ENCODE measurements at regions not wholly inside any gene's neighbourhood (a gene's known extent, or its start where the extent isn't known, plus 50 kb on each side); places are given as distances from the start of the nearest gene placed in this dataset.

DNA sequence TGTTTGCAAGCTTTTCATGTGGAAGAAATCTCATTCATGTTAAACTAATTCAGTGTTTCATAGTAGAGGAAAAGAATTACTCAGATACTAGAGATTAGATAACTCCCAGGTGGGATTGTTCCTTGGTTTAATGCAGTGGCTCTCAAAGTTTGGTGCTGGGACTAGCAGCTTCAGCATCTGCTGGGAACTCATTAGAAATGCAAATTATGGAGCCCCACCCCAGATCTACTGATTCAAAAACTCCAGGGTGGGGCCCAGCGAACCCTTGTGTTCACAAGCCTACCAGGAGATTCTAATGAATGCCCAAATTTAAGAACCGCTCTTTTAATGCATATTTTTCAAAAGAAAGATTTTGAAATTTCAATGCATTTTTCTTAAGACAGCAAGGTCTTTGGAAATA, 253.4 kb upstream of the CNTNAP4 start:
- Histone ChIP-seq H3K9me3 (peaks cover 0 to 16% of the 10 kb centered on the region in 2 donors), H3K36me3 (no peaks in the 10 kb centered on the region), H3K27ac (no peak overlapping the region), H3K4me1 (no peaks in the 10 kb centered on the region), H3K4me3 (no peak overlapping the region), H3K27me3 (no peaks in the 10 kb centered on the region)
- TF ChIP-seq, protein P1, sequence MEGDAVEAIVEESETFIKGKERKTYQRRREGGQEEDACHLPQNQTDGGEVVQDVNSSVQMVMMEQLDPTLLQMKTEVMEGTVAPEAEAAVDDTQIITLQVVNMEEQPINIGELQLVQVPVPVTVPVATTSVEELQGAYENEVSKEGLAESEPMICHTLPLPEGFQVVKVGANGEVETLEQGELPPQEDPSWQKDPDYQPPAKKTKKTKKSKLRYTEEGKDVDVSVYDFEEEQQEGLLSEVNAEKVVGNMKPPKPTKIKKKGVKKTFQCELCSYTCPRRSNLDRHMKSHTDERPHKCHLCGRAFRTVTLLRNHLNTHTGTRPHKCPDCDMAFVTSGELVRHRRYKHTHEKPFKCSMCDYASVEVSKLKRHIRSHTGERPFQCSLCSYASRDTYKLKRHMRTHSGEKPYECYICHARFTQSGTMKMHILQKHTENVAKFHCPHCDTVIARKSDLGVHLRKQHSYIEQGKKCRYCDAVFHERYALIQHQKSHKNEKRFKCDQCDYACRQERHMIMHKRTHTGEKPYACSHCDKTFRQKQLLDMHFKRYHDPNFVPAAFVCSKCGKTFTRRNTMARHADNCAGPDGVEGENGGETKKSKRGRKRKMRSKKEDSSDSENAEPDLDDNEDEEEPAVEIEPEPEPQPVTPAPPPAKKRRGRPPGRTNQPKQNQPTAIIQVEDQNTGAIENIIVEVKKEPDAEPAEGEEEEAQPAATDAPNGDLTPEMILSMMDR (IDR thresholded peaks at IDR 0.05) = no peak
- DNase-seq (ENCODE audit: low spot score) = no peak

DNA sequence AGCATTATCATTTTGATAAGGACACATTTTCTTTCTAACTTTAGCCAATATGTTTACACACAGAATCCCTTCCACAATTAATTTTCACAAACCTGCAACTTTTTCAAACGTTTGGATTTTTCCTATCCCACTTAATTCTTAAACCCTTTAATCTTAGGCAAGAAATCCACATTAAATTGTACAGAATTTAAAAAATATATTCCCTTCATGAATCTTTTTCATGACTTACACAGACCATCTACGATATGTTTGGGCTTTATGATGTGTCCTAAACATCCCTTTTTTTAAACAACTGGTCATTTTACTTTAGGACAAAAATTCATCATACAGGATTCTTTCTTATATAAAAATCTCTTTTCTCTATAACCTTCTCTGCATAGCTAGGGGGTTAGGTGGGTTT, 241.5 kb upstream of the CNTNAP4 start:
- DNase-seq (ENCODE audit: low spot score) = no peak
- H3K9me3 ChIP-seq = peaks cover 0 to 7% of the 10 kb centered on the region in 2 donors
- H3K36me3 ChIP-seq = no peaks in the 10 kb centered on the region
- no peaks in the 10 kb centered on the region for H3K27me3 ChIP-seq
- TF ChIP-seq, protein P1 (IDR thresholded peaks at IDR 0.05) = no peak
- no peak overlapping the region for H3K27ac ChIP-seq
- no peaks in the 10 kb centered on the region for H3K4me1 ChIP-seq
- no peak overlapping the region for H3K4me3 ChIP-seq

DNA sequence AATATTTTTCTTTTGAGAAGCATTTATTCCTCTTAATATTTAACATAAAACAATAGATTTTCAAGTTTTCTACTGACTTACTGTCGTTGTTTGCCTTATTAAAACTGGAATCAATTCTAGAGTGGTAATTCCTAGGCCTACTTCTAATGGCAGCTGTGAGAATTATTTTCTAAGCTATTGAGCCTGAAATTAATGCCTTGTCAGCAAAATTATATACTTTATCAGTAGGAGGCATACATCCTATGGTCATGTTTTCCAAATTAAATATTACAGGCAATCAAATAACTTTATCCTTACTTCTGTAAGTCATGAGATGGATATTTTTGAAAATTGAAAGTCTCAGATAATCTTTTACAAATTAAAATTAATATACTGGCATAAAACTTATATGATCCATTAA, 239.1 kb upstream of the CNTNAP4 start:
- Histone ChIP-seq H3K27ac (no peak overlapping the region), H3K4me1 (no peaks in the 10 kb centered on the region), H3K9me3 (peaks cover 0 to 7% of the 10 kb centered on the region in 2 donors), H3K36me3 (no peaks in the 10 kb centered on the region), H3K27me3 (no peaks in the 10 kb centered on the region), H3K4me3 (no peak overlapping the region)
- no peak for DNase-seq (ENCODE audit: low spot score)
- TF ChIP-seq, protein P1 (IDR thresholded peaks at IDR 0.05) = no peak

DNA sequence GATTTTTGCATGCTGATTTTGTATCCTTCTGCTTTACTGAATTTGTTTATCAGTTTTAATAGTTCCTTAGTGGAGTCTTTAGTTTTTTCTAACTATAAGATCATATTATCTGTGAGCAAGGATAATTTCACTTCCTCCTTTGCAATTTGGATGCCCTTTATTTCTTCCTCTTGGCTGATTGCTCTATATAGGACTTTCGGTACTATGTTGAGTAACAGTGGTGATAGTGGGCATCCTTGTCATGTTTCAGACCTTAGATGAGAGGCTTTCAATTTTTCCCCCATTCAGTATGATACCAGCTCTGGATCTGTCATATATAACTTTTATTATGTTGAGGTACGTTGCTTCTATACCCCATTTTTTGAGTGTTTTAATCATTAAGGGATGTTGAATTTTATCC, 224.5 kb upstream of the CNTNAP4 start:
- Histone ChIP-seq H3K27ac (no peak overlapping the region), H3K9me3 (peaks cover 0 to 7% of the 10 kb centered on the region in 2 donors), H3K4me3 (no peak overlapping the region), H3K36me3 (no peaks in the 10 kb centered on the region), H3K4me1 (no peaks in the 10 kb centered on the region), H3K27me3 (no peaks in the 10 kb centered on the region)
- DNase-seq (ENCODE audit: low spot score) = no peak
- TF ChIP-seq, protein P1 (IDR thresholded peaks at IDR 0.05) = no peak

DNA sequence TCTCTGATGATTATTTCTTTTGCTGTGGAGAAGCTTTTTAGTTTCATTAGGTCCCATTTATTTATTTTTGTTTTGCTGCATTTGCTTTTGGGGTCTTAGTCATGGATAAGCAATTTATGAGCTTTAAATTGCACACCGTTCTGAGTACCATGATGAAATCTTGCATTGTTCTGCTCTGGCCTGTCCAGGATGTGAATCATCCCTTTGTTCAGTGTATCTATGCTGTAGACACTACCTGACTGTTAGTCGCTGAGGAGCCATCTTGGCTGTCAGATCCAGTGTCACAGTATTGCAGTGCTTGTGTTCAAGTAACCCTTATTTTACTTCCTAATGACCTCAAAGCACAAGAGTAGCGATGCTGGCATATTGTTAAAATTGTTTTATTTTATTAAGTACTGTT, 218.0 kb upstream of the CNTNAP4 start:
- Histone ChIP-seq H3K27ac (no peak overlapping the region), H3K9me3 (no peaks in the 10 kb centered on the region), H3K4me1 (no peaks in the 10 kb centered on the region), H3K36me3 (no peaks in the 10 kb centered on the region), H3K4me3 (no peak overlapping the region), H3K27me3 (no peaks in the 10 kb centered on the region)
- TF ChIP-seq, protein P1 (IDR thresholded peaks at IDR 0.05) = no peak
- no peak for DNase-seq (ENCODE audit: low spot score)

DNA sequence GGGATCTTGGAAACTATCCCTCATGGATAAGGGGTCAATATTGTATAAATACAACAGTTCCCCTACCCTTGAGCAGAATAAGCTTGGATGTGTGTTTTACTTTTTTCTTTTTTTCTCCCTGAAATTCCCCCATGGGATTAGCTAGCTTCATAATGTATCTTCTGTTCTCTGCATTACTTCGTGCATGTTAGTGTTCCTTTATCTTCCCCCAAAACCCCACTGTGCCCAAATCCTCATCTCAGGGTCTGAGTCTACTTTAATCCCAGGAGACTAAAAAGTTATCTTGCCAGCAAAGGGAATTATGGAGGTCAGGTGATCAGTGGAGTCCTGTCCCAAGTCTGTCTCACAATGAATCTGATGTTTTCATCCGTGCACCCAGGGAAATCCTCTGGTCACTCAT, 217.5 kb upstream of the CNTNAP4 start:
- H3K27ac ChIP-seq = no peak overlapping the region
- H3K4me3 ChIP-seq = no peak overlapping the region
- no peaks in the 10 kb centered on the region for H3K4me1 ChIP-seq
- TF ChIP-seq, protein P1 (IDR thresholded peaks at IDR 0.05) = no peak
- H3K36me3 ChIP-seq = no peaks in the 10 kb centered on the region
- H3K27me3 ChIP-seq = no peaks in the 10 kb centered on the region
- no peaks in the 10 kb centered on the region for H3K9me3 ChIP-seq
- no peak for DNase-seq (ENCODE audit: low spot score)
